ENCODE measurements at regions not wholly inside any gene's neighbourhood (a gene's known extent, or its start where the extent isn't known, plus 50 kb on each side); places are given as distances from the start of the nearest gene placed in this dataset.
"Not testable (repeated sequence)": the region's sequence is repeated elsewhere in the genome, so short reads cannot be mapped to it uniquely, and the experiment has no call there.

DNA sequence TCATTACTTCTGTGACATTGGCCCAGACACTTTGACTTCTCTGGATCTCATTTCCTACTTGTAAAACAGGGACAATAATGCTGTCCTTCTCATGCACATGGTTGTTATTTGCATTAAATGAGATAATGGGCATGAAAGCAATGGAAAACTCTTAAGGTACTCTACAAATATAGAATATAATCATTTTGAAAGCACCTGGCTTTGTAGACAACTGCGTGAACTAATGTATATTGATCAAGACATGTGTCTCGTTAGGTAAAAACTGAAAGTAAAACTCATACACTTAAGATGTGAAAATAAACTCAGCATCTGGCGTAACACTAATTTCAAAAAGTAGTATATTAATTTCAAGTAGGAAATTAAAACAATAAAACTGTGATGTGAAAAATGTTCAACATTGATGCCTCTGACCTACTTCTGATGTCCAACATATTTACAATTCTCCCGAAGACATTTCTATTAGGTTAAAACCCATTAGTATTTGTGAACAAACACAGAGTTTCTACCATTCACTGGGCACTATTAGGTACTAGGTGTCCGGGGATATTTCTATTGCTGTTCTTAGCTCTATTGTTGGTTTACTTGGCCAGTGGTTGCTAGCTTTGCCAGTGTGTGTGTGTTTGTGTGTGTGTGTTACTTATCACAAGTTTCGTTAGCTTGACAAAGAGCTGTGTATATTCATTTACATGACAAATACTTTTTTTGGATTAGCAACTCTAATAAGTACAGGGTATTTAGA, 220.5 kb downstream of the KCNRG start:
- no peak for DNase-seq

DNA sequence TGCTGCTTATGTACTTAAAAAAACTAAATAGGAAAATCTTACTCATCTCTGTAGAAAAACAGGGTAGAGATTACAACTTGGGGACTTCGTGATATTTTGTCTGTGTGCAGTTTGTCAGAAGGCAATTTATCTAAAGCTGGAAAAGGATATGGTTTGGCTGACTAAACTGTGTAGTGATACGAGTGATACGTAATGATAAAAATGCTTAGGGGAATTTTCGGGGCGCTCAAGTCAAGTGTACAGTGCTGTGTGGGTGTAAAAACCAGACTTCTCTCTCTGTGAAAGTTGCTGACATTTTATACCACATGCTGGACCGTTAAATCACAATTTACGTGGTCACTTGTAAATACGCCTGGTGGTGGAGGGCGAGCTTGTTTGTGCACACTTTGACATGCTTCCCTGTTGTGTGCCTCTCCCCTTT, 221.7 kb downstream of the KCNRG start:
- DNase-seq, result no peak

DNA sequence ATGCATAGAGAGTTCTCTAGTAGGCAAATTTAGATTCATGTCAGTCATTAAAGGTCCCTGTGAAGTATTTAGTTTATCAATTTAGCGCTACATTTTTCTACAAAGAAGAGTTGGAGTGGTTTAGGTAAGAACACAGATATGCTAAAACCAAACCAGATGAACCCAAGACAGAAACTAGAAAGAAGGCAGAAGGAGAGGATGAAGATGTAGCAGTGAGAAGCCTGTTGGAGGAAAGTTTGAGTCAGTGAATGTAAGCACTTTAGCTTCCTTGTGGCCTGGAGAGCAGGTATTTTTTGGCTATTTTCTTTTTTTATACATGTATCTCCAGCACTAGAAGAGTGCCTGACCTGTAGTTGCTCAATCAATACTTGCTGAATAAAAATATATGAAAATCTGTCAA, 223.7 kb downstream of the KCNRG start:
- DNase-seq, result no peak

DNA sequence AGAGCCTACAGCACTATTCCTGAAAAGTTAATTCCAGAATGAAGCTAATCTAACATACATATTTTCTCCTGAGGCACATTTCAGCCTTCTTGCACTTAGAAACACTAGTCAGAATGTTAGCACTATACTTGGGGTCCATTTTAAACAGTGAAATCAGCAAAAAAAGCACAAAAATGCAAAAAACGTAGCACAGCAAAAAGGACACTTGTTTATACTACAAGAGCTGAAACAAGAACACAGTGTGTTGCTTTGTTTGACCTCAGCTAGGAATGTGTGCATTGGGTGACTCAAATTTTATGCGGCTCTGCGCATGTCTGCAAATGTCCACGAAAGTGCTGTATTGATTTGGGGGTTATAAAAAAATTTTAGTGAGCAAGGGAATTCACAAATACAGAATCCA, 226.2 kb downstream of the KCNRG start:
- no peak for DNase-seq

DNA sequence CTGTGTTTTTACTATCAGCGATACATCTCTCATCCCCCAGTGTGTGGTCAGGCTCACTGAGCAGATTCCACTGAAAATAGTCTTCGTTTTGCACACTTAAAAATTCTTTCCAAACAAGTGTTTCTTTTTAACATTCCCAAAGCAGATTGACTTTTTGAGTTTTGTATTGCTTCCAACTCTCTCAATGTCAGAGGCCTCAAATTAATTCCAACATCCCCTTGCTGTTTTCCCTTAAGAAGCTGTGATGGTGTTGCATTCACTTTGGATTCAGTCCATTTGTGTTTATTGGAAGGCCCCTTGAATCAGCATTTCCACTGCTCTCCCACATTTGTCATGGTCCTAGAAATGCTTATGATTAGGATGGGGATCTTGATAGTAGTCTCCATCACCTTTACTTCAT, 228.7 kb downstream of the KCNRG start:
- no peak for DNase-seq

DNA sequence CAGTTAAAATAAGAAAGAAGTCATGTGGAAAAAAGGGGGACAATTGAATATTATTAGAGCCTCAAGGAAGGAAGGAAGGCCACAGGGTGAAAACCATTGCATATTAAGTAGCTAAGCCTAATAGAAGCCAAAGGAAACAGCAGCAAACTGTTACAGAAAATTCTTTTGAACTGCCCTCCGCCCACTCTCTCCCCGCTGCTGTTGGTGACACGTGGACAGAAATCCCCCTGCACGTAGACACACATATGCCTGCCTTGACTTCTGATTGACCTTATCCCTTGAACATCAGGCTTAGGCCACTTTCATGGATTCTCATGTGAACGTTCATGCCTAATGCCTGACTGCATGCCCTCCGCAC, 229.1 kb downstream of the KCNRG start:
- DNase-seq, result no peak

DNA sequence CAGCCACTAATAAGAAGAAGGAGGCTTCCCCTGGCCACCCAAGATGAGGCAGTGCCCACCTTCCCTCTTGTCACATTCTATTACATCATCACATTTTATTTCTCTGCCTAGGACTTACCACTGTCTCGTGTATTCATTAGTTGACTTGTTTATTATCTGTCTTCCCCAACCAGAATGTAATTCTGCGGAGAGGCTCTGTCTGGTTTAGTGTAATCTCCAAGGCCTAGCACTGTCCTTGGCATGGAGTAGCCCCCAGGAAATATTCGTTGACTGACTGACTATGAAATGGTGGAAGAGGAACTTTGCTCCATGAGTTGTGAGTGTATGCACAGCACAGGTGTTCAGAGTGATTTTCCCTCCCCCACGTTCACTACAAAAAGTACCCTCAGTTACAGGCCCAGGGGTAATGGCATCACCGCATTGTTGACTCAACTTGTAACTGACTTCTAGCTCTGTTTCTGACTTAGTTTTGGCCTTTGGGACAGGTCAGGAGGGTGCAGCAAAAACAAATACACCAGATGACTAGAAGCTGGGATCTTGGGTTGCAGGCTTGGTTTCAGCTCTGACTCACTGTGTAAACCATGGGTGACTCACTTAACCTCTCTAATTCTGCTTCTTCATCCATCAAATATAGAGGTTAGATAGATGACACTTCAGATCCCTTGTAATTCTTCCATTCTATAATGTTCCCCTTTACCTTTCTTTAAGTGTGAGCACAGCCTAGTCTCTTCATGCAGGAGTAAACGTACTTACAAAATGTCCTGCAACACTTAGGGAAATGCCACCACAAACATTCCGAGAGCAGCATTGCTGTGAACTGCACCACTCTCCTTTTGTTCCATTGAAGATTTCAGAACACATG, 229.7 kb downstream of the KCNRG start:
- DNase-seq, result no peak

DNA sequence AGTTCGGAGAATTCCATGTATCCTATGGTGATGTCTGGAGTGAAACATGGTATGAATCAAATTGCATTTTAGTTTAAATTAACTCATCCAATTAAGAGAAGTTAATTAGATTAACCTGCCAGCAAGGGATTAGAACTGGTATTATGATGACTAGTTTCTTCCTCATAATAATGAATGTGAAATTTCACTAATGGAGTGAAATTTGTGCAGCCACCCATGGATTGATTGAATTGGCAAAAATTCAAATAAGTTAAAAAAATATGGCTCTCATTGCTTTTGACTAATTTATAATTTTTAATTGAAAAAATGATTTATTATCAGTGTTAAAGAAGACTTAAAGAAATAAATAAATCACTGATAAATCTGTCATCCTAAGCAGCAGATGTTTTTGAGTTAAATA, 232.0 kb downstream of the KCNRG start:
- DNase-seq, result no peak

DNA sequence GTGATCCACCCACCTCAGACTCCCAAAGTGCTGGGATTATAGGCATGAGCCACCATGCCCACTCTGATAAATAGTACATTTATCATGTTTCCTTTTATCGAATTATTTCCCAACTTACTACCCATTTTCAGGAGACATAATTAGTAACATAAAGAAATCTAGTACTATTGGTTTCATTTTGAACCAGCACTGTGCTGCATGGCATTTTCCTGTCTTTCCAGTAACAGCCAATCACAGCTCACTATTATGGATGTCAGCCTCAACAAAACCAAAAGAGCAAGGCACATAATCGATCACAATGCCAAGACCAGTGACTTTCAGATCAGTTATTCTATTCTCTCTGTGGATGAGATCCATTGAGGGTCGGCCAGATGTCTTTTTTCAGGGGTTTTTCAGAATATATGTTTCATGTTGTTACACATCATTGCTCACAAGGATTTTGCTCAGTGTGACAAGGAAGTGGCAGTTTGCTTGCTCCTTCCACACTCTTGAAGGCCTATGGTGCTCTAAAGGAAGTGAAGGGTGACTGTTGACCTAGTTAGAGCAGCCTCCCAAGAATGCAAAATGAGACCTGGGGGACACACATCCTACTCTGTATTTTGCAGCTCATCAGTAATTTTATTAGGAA, 233.4 kb downstream of the KCNRG start:
- no peak for DNase-seq

DNA sequence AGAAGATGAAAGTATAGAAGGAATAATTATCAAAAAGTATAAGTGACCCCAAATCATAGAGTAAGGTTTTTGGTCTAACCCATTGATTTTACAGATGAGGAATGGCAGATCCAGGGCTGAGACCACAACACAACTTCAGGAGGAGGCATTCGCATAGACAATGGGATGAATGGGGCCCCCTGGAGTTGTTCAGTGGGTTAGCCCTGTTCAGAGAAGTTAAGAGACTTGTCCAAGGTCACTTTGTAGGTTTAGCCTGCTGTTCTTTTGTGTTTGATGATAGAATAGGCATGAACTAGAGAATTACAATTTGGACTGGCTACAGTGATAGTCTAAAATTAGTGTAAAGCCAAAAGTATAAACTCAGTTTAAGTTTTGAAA, 233.9 kb downstream of the KCNRG start:
- no peak for DNase-seq

DNA sequence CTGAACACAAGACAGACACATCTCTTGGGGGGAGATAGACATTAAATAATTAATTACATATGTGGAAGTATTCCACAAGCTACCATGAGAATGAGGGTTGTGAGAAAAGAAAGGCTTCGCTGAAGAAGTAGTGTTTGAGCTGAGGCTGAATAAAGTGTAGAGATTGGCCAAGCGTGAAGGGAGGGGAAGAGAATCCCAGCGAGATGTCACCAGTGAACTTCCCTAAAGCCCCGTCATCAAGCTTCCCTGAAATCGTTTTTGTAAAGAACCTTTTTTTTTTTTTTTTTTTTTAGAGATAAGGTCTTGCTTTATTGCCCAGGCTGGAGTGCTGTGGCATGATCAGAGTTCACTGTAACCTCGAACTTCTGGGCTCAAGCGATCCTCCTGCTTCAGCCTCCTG, 235.2 kb downstream of the KCNRG start:
- DNase-seq, result no peak

DNA sequence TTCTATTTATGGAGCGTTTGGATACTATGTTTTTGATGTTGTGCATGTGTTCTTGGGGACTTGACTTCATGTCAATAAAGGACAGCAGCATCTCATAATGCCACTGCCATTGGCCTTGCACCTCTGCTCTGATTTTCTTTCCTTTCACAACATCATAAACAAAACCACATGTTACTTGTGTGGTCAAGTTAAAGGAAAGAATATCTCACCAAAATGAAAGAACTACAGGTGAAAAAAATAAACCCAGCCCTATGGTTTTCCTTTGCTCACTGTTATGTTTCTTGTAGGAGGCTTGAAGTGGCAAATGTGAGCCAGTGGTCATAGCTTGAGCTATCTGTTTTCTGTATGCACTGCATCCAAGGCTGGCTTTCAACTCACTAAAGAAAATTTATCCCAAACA, 240.4 kb downstream of the KCNRG start:
- no peak for DNase-seq

DNA sequence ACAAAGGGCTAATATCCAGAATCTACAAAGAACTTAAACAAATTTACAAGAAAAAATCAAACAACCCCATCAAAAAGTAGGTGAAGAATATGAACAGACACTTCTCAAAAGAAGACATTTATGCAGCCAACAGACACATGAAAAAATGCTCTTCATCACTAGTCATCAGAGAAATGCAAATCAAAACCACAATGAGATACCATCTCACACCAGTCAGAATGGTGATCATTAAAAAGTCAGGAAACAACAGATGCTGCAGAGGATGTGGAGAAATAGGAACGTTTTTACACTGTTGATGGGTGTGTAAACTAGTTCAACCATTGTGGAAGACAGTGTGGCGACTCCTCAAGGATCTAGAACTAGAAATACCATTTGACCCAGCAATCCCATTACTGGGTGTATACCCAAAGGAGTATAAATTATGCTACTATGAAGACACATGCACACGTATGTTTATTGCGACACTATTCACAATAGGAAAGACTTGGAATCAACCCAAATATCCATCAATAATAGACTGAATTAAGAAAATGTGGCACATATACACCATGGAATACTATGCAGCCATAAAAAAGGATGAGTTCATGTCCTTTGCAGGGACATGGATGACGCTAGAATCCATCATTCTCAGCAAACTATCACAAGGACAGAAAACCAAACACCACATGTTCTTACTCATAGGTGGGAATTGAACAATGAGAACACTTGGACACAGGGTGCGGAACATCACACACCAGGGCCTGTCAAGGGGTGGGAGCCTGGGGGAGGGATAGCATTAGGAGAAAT, 241.5 kb downstream of the KCNRG start:
- DNase-seq, result not testable (repeated sequence)

DNA sequence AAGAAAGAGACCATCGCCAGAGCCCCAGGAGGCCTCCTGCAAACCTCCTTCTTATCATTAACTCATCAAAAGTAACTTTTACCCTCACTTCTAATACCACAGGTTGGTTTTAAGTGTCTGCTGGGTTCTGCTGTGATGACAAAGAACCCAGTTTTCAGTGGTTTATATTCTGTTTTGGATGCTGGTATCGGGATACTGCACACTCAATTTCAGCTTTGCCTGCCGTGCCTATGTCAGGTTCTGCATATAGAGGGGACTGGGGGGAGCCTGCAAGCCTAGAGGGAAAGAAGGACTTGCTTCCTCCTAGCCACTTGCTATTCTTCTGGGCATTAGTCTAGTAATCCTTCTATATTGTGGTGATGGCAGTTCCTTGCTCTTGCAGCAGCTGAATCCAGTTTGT, 242.4 kb downstream of the KCNRG start:
- DNase-seq, result no peak

DNA sequence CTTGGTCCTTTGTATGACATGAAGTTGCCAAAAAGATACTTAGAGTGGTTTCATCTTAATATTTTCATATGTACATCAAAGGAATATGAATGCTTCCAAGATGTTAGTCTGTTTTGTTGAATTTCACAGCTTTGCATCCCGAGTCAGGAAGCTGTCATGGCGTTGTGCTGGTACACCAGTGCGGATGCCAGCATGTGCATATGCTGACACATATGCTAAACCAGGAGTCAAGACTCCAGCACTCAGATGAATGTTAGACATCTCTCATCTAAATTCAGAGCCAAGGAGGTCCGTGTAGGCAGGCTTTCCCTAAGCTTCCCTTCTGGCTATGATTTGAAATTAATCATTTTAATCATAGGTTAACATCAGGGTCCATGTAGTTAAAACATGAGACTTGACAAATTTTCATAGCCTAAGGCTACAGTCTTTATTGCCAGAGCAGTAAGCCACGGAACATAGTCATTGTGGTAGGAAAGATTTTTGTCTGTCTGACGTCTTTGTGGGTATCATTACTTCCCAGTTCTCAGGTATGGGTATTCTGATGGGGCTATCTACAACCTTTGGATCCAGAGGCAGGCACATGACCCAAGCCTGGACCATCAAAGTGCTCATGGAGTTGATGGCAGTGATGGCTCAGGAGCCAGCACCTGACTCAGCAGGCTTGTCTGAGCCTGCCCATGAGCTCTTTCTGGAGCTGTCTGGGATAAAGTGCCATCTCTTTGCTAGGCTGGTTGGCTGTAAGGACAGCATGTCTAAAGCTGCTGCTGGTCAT, 246.1 kb downstream of the KCNRG start:
- no peak for DNase-seq

DNA sequence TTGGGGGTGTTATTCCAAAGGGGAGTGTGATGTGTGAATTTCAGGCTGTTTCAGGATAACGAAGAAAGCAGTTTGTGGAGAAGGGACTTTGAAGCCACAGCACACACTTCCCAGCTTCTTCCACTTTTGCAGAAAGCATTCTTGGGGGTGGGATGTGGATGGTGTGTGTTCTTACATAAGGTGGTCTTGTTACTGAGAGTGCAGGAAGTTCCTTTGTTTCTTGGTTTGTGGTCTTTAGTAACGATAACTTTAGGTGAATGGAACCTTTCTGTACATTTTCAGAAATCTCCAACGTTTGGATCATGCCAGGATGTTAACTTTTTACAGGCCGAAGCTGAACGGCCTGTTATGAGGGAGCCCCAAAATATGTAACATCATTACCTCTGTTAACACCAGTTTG, 251.8 kb downstream of the KCNRG start:
- no peak for DNase-seq

DNA sequence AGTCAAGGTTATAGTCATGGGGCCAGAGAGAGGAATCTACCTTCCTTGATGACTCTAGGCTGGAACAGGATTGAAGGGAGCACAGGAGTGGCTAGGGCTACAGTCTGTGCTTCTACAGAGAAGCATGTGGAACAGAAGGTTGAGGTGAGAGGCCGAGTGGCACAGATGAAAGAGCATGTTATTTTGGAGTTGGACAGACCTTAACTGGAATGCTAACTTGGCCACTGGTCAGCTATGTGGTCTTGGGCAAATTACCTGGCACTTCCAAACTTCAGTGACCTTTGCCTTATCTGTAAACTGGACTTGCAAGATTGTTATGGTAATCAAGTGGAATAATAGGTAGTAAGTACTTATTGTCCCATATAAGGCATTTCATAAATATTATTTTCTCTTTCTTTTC, 252.7 kb downstream of the KCNRG start:
- no peak for DNase-seq

DNA sequence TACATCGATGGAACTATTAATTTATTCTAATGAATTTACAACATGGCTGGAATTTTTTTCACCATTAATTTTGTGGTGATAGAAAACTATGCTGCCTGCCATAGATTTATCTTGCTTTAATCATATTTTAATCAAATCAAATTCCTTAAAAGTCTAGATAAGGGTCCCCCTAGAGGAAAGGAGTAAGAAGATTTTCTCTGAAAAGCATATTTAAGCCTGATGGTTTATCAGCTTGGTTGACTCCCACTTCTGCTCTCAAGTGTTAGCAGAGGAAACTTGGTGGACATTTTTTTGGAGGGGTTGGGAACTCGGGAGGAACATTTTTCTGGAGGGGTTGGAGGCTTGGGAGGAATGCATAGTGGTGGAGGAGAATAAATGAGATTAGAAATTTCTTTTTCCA, 253.3 kb downstream of the KCNRG start:
- no peak for DNase-seq

DNA sequence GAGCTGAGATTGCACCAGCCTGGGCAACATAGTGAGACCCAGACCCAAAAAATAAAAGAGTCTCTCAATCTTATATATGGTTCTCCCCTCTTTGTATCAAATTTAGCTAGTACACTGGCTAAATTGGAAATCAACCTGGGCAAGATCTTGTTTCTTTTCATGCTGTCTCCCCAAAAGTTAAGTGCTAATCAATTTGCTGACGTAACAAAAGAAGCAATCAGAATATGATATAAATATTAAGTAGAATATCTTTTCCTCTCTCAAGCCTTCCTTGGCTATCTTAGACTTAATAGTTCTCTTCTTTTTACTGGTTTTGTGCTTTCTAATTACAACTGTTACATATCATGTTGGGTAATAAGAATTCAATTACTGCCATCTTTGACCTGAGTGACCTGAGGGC, 258.9 kb downstream of the KCNRG start:
- no peak for DNase-seq

DNA sequence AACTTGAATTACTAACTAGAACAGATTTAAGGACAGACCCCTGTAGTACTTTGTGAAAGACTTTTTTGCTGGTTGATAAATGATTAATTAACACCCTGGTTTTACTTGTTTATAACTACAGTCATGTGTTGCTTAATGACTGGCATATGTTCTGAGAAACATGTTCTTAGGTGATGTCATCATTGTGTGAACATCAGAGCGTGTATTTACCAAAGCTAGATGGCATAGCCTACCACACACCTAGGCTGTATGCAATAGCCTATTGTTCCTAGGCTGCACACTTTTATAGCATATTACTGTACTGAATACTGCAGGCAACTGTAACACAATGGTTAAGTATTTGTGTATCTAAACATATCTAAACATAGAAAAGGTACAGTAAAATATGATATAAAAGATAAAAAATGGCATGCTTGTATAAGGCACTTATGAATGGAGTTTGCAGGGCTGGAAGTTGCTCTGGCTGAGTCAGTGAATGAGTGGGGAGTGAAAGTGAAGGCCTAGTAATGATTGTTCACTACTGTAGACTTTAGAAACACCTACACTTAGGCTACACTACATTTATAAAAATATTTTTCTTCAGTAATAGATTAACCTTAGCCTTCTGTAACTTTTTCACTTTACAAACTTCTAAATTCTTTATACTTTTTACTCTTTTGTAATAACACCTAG, 260.3 kb downstream of the KCNRG start:
- DNase-seq, result peak; percentile 19

DNA sequence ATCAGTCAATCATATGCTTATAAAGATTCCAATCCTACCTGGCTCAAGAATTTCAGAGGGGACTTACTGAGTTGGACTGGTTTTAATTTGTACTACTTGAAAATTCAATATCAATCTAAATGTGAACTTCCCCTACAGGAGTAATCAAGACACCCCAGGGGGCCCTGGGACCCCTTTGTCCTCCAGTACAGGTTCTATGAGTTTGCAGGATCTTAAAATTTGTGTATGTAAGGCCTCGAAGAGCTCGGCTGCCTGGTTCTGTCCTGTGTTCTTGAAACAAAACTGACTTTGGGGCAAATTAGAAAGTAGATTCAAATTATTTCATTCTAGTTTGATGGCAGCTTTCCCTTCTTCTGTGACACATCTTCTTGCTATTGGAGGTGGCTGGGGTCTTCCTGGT, 261.3 kb downstream of the KCNRG start:
- DNase-seq, result no peak

DNA sequence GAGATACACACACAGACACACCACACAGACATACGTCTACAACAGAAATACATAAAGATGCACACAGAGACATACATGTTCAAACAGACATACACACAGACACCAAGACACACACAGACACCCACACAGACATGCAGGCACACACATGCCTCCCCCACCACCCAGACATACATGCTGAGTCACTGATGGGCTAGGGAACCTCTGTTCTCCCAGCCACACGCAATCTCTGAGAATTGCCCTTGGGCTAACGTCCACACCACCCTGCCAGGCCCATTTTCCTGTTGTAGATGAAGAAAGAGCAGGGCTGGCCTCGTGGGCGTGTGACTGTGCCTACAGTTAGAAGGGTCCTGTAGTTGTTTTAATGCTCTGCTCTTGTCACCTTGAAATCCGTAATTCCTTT, 261.9 kb downstream of the KCNRG start:
- no peak for DNase-seq

All from NCI-H1417 treated with DMSO at 0.1 percent for 48 hours (cell line).